ENCODE measurements at regions not wholly inside any gene's neighbourhood (a gene's known extent, or its start where the extent isn't known, plus 50 kb on each side); places are given as distances from the start of the nearest gene placed in this dataset.
"Not testable (repeated sequence)": the region's sequence is repeated elsewhere in the genome, so short reads cannot be mapped to it uniquely, and the experiment has no call there.

- DNase-seq (ENCODE audit: low read depth), result not testable (repeated sequence)
Measured at GRCh38 chr5:100379254-100379858, 155.8 kb upstream of the FAM174A start.

GRCh38 chr5:100364757-100365478, 170.3 kb upstream of the FAM174A start:
- DNase-seq (ENCODE audit: low read depth), result not testable (repeated sequence)

- DNase-seq (ENCODE audit: low read depth), result not testable (repeated sequence)
Measured at GRCh38 chr5:100364343-100364742, 170.8 kb upstream of the FAM174A start.

- not testable (repeated sequence) for DNase-seq (ENCODE audit: low read depth)
Measured at GRCh38 chr5:100359998-100360397, 175.2 kb upstream of the FAM174A start.

GRCh38 chr5:100346269-100346668, 188.9 kb upstream of the FAM174A start:
- not testable (repeated sequence) for DNase-seq (ENCODE audit: low read depth)

- DNase-seq (ENCODE audit: low read depth), result not testable (repeated sequence)
Measured at GRCh38 chr5:100341485-100341884, 193.7 kb upstream of the FAM174A start.

GRCh38 chr5:100322483-100322882, 212.7 kb upstream of the FAM174A start:
- no peak for DNase-seq (ENCODE audit: low read depth)

GRCh38 chr5:100319885-100320284, 215.3 kb upstream of the FAM174A start:
- DNase-seq (ENCODE audit: low read depth), result no peak

- DNase-seq (ENCODE audit: low read depth), result no peak
Measured at GRCh38 chr5:100313657-100314056, 221.5 kb upstream of the FAM174A start.

- DNase-seq (ENCODE audit: low read depth), result no peak
Measured at GRCh38 chr5:100311806-100312205, 223.4 kb upstream of the FAM174A start.

- no peak for DNase-seq (ENCODE audit: low read depth)
Measured at GRCh38 chr5:100306000-100306399, 229.2 kb upstream of the FAM174A start.

- no peak for DNase-seq (ENCODE audit: low read depth)
Measured at GRCh38 chr5:100303216-100303615, 232.0 kb upstream of the FAM174A start.

GRCh38 chr5:100299261-100299660, 235.9 kb upstream of the FAM174A start:
- DNase-seq (ENCODE audit: low read depth), result no peak

- DNase-seq (ENCODE audit: low read depth), result no peak
Measured at GRCh38 chr5:100276071-100276470, 259.1 kb upstream of the FAM174A start.

- DNase-seq (ENCODE audit: low read depth), result no peak
Measured at GRCh38 chr5:100275631-100276030, 259.5 kb upstream of the FAM174A start.

GRCh38 chr5:100273846-100274580, 261.2 kb upstream of the FAM174A start:
- DNase-seq (ENCODE audit: low read depth), result no peak

GRCh38 chr5:100270023-100270771, 265.0 kb upstream of the FAM174A start:
- DNase-seq (ENCODE audit: low read depth), result no peak

- no peak for DNase-seq (ENCODE audit: low read depth)
Measured at GRCh38 chr5:100260968-100261367, 274.2 kb upstream of the FAM174A start.

- DNase-seq (ENCODE audit: low read depth), result no peak
Measured at GRCh38 chr5:100252944-100253343, 282.2 kb upstream of the FAM174A start.

GRCh38 chr5:100252037-100252436, 283.1 kb upstream of the FAM174A start:
- no peak for DNase-seq (ENCODE audit: low read depth)

- DNase-seq (ENCODE audit: low read depth), result no peak
Measured at GRCh38 chr5:100249884-100250269, 285.3 kb upstream of the FAM174A start.

GRCh38 chr5:100249211-100249883, 285.8 kb upstream of the FAM174A start:
- no peak for DNase-seq (ENCODE audit: low read depth)
